ENCODE measurements at regions not wholly inside any gene's neighbourhood (a gene's known extent, or its start where the extent isn't known, plus 50 kb on each side); places are given as distances from the start of the nearest gene placed in this dataset.

DNA sequence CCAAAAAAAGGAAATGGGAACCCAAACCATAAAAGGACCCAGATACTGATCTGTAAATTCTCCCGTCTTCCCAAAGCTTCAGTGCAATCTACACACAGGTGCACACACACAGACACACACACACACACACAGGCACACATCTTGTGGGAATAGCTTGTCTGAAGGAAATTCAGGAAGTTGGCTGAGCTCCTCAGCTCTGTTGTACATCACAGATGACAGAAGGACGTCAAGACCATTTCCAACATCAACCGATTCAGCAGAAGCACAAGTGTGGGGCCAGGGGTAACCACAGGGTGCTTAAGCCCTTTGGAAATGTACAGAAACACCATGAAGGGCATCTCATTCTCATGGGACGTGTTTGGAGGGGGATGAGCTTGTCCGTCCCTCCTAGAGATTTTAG, 498.1 kb upstream of the PSMD7 start:
- DNase-seq: no peak

DNA sequence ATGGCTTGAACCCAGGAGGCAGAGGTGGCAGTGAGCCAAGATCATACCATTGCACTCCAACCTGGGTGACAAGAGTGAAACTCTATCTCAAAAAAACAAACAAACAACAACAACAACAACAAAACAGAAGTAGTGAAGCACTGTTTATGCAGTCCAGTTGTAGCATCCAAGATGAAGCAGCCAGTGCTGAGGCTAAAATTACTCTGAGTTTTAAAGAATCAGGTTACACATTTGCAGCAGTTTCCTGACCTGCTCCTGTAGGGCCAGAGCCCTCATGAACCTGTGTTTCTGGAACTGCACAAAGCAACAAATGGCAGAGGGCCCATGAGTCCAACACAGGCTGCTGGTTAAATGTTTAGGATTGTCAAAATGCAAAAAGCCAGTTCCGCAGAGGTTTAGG, 499.5 kb upstream of the PSMD7 start:
- no peak for DNase-seq

DNA sequence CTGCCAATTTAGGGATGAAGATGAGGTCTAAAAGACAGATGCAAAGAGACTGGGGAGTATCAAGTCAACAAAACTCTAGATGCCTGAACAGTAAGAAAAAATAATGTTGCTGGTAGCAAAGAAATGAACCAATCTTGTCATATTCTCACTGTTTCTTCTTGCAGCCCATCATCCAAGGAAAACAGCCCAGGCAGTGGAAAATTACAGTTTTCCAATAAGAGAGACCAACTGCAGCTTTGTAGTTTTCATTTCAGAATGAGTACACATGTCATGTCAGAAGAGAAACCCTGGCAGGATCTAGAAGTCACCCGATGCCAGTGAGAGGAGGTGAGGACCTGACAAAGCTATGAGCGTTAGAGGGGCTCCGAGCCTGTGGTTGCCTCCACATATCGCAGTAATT, 500.4 kb upstream of the PSMD7 start:
- no peak for DNase-seq

DNA sequence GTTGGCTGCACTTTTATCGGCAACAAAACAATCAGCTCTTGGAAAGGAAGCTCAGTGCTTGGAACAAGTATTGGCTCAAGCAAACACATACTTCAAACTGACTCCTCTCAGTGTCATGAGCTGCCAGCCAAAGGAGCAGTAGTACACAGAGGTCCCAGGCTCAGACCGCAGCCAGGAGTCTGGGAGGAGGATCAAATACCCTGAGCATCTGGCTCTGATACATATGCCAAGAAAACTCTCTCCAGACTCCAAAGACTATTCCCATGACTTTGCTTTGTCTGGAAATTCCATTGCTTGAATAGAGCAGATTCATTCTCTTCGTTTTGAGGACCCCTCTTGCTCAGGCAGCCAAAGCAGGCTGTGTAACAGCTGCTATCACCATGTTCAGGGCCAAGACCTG, 501.6 kb upstream of the PSMD7 start:
- no peak for DNase-seq

DNA sequence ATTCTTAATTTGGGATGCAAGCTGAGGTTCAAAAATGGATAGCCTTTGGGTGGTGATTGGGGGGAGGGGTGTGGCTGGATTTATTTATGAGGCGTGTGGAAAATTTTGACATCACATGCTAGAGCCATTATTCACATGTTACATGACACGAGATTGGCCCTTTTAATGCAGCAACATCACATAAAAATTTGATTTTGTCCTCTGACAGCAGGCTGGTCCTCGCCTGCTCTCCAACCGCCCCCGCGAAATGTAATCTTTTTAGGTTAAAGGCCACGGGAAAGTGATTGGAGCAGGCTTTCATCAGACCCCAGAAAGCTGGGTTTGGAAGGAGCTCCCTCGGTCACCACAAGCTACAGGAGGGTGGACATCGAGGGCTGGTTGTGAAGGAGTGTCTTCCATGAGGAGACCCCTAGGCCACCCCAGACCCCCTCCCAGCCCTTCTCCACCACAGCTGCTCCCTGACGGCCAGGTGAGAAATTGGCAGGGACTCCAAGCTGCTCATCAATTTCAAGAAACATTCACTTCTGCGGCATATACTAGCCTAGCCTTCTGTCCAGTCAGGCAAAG, 502.7 kb upstream of the PSMD7 start:
- DNase-seq: no peak

DNA sequence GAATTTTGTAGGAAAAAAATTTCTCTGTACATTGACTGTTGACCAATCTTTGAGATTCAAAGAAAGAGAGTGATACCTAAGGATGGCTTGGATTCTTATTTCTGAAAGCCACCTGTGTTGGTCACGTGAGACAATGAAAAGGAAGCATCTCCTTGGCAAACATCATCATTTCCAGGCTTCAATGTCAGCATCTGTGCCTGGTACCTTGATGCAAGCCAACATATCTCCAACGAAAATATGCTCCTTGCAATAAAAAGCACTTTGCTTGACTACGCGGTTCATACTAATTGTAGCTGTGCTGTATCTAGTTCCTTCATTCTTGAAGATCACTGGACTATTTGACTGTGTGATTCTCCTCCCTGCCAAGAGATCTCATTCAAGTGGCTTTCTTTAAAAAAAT, 503.4 kb upstream of the PSMD7 start:
- DNase-seq: no peak

DNA sequence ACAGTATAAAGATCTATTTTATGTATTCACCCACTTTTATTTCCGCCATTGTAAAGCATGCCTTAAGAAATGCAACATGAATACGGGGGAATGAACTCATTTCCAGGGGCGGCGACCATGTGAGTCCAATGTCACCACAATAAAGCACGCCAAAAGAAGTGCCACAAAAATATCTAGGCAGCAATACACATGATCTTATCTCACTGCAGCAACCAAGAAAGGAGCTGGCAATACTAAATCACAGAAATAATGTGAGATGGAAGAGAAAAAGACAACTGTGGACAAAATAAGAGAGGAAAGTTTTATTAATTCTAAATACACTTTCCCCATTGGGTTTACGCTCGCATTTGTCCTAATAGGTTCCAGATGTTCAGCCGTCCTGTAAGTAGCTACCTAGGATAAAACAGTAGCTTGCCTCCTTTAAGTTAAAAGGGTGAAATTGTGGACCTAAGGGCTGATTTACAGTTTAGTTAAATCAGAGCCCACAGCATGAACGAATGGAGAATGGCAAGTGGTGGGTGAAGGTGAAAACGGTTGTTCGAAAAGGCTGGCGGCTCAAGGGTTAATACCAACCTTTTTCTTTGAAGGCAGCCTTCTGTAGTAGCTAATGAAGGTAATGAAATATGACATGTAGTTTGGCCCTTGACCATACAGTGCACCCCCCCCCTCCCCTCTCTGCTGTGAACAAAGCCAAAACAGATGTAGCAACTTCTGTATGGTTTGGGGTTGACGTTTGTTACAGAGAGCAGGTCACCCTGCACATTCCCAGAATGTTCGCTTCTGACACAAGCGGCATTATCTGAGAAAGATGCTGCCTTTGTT, 504.2 kb upstream of the PSMD7 start:
- no peak for DNase-seq

DNA sequence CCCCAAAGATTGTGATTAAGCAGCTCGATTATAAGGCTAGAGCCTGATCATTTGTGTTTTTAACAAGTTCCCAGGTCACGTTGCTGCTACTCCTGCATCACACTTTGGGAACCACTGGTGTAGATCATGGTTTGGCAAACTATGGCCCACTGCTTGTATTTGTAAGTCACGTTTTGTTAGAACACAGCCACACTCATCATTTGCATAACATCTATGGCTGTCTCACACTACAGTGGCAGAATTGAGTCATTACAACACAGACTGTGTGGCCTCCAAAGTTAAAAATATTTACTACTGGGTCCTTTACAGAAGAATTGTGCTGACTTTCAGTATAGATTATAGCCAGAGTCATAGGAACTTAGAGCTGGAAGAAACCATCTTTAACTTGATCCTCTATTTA, 515.3 kb upstream of the PSMD7 start:
- no peak for DNase-seq

DNA sequence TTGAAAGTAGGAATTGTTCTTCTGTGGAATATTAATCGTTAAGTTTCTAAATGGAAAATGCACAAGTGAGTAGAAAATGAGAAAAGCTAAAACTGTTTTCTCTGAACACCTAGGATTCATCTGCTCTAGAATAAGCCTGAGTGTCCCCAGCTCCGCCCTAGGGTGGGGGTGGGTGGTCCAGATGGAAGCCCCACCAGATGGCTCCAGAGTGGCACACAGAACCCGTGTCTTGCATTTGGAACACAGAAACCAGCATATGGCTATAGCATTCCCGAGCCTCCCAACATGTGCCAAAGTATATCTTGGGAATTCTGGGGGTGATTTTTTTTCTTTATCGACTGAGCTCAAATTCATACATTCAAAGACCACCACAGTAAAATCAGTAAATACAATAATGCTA, 517.7 kb upstream of the PSMD7 start:
- no peak for DNase-seq

DNA sequence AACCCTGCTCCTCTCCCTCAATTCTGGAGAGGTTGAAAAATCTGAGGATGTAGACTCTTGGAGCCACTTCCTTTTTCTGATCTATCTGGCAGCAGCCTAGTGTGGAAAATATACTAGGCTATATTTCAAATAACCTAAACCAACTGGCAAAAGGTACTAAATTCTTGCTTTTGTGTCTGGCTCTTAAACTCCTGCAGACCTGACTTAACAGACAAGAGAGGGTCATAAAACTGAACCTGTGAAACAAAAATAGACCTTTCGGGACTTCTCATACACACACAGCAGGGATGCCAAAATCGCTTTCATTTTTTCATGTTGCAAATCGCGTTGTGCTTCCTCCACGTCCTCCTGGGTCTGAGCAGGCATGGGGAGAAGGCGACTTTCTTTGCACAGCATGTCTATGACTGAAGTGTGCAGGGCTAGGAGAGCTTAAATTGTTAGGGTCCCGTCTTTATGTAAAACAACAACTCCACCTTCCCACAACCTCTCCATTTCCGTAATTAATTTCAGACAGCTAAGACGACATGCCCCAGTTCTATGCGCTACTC, 520.7 kb upstream of the PSMD7 start:
- DNase-seq: no peak

DNA sequence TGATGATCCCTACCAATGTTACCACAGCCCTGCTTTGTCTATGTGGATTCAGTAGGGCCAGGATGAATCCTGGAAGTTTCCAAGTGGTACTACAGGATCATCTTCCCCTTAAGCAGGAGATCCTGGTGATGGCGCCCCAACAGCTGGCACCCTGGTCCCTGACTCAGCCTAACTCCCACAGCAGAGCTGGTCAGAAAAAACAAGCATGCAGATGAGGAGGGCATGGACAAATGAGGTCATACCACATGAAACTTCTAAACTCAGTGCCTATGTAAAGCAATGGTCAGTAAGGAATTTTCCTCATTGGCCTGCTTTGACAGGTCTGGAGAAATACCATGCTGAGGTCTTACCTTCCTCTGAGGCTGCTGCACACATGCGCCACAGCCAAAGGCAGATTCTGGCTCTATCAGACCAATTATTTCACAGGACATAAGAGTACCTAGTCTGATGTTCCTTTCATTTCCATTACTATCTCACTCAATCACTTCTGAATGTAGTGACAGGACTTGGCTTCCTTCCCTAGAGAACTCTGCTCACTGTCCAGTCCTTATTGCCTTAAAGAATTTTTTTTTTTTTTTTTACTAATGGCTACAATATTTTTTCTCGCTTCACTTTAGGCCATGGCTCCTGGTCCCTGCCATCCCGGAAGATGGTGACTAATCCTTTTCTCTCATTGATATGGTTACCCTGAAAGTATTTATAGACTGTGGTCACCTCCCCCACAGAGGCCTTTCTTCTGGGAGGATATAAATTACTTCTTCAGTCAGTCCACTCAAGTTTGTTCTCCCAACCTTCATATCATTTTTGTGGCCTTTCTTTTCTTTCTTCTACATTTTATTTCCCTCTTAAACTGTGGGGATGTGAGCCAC, 525.2 kb upstream of the PSMD7 start:
- no peak for DNase-seq

DNA sequence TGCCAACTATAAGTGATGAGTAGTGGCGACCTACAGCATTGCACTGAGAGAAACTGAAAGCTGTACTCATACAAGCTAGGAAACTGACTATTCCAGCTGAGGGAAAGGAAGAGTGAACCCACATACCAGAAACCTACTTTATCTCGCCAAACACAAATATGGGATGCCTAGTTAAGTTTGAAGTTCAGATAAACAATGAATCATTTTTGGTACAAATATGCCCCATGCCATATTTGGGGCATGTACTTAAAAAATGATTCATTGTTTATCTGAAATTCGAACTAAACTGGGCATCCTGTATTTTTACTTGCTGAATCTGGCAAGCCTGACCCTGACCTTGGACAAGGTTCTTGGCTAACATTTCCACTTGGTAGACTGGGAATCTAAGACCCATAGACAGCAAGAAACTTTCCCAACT, 527.8 kb upstream of the PSMD7 start:
- DNase-seq: no peak

DNA sequence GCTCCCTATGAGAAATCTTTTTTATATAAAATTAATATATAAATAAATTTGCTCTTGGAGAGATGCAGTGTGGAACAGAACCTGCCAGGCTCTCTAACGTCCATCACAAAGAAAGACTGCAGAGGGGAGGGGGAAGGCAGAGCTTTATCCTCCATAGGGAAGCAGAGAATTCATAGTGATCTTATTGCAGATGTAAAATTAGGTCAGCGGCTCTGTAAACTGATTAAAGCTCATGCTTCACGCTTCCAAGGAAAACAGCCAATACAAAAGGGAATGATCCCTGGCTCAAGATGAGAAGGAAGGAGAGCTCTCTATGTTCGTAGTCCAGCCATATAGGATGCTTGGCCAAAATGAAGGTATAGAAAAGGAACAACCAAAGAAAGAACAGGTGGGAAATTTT, 532.3 kb upstream of the PSMD7 start:
- no peak for DNase-seq

DNA sequence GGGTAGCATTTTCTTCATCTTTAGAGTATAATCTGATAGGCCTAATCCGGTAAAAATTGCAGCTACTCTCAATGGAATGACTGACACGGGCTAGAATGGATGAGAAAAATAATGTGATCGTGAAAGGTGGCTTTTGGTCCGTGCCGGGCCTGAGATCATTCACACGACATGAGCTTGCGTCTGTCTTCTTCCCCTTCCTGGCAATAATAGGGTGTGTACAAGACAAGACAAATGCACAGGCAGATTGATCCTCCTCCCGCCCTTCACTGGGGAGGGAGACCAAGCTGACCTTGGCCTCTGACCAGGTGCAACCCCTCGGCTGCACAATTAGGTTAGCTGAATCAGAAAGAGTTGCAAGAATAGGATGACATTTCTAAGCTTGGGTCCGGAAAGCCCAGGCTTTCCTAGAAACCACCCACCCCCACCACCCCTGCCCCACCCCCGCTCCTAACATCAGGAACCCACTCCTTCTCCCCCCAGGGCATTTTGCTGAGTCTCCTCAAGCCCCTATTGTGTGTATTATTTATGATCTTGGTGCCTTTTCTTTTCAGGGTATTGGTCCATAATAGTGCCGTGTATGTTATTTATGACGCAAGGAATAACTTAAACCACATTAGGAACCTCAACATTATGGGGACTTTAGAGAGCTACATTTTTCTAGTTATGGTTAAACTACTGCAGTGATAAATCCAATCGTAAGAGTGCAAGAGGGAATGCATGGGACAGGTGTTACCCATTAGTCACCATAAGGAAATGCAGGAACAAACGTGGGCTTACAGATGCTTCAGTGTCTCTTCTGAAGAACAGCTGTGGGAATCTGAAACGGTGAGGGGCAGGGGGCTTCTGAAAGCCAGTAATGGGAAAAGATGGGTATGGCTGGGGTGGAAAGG, 540.1 kb upstream of the PSMD7 start:
- no peak for DNase-seq

DNA sequence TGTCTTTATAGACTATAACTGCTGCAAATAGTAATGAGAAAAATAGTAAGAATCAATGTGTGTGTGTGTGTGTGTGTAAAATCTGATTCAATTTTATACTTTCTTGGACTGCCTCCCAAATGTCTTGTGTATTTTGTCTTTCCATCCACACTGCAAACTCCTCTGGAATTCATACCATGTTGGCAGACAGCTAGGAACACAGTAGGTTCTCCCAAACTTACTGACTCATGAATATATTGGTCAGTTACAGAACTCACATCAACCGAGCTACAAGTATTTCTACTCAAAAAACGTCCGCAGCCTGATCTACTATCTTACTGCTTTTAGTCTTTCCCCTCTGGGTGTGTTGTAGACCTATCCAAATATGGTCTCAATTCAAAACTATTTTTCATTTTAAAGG, 542.7 kb upstream of the PSMD7 start:
- DNase-seq: no peak

DNA sequence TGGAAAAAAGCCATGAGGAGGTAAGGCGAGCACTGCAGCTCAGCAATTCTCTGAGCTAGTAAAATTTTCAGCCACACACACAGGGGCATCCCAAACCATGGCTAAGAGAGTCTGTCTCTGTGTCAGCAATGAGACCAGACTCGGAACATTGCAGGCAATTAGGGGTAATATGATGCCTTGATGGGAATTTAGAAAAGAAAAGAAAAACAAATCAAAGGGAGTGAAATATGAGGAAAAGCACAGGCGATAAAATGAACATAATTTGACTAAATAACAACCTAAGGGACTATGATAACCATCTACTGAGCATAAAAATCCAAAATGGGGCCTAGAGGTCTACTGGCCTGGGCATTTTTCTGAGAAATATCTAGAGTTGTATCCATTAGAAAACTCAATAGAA, 546.0 kb upstream of the PSMD7 start:
- DNase-seq: no peak

DNA sequence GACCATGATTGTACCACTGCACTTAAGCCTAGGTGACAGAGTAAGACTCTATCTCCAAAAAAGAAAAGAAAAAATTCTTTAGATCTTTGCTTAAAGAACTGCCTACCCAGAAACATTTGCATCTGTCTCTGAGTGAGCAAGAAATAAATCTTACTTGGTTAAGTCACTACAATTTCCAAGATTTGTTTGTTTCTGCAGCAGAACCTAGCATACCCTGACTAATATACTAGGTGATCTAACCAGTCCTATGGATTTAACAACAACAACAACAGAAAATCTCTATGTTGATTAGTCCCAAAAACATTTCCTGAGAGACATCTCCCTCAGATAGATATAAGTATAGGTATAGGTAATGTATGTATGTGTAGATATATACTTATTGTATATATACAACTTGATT, 549.3 kb upstream of the PSMD7 start:
- DNase-seq: no peak

DNA sequence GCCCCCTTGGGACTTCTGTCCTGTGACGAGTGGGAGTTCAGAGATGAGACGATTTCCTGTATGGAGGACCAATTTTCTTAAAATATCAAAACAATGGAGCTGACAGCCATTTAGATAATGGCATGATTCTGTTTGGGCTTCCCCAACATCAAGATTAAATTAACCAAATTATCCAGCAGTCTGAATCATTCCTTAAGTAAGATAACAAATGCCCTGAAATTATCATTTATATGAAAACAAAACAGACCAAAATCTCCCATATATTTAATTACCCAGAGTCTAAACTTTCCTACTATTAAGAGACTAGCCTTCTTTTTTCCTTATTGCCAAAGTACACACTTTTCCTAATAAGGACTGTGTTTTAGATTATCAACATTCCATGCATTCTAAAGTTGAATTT, 550.1 kb upstream of the PSMD7 start:
- no peak for DNase-seq

DNA sequence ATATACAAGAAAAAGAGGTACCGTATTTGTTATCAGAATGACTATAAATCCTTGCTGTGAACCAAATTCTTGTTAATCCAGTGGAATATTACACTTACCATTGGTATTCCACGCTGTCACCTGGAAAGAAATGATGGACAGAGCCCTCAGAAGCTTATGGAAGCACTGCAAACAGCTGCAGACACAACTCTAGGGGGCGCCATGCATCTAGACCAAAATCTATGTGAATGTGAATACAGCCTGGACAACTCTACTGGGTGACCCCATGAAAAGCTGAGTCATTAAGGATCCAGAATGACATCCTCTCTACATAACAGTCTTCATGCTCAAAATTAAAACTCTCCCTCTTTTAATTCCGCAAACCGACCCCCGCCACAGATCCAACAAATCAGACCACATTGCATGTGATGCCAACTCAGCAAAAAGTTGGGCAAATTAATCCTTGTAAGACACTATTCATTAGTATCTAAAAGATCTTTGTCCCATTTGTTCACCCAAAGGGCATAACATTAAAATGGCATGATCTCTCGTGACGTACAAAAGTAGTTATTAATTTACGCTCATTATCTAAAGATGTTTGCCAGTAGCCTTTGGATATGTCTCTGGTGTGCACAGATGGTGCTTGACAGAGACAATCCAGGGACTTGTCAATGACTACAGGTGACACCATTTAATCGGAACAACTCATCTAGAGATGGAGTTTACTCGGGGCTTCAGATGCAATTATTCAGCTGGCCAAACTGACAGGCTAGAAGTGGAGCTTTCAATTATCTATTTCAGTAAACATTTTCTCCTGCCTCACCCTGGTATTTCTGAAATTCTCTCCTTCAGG, 552.7 kb upstream of the PSMD7 start:
- no peak for DNase-seq

DNA sequence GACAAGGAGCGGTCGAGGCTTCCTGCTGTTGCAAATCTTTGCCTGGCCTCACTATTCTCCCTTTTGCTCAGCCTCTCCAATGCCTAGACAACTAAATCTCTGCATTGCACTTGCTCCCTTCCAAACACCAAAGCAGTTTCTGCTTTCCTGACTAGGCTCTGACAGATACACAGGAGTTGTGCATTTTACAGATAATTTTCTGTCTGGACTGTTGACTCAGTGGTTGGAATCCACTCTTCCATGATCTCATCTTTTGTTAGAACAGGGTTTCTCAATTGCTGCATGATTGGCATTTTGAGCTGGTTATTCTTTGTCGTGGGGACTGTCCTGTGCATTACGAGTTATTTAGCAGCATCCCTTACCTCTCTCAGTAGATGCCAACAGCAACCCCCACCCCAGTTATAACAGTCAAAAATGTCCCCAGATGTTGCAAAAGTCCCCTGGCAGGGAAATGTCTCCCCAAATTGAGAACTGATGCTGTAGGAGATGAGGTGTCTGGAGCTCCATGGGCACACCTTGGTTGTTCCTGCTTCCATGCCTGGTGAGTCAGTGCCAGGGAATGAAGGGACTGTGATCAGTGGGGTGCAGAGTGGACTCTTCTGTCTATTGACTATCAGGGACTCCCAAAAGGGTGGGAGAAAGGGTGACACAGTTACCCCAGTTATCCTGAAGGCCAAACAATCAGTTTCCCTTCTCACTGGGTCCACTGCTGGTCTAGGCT, 557.4 kb upstream of the PSMD7 start:
- no peak for DNase-seq

DNA sequence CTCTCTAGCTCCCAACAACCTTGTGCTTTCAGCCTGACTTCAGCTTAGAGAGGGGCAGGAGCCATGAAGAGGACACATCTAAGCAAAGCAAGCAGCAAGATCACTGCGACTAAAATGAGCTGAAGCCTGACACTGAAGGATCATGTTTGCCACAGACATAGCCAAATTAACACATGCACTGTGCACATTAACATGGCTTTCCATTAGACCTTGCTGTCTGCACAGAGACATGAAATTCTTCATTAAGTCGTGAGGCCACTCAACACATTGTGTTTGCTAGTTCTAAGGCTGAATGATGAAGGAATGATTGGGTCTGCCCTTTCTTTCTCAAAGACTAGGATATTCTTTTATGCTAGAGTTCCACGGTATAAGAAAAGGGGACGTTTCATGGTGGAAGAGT, 558.3 kb upstream of the PSMD7 start:
- no peak for DNase-seq

All from COR-L47 (cell line).